GM23338 (cell line): ENCODE measurements at regions not wholly inside any gene's neighbourhood (a gene's known extent, or its start where the extent isn't known, plus 50 kb on each side); places are given as distances from the start of the nearest gene placed in this dataset.

Source experiments
- ATAC-seq: fragments of 200-7000 bp; cut with Tn5 transposase; 3 replicates; pipeline ENCODE4 v1.9.1; 2020
- DNase-seq: peaks from one replicate; pipeline ENCODE4 v3.0.0-alpha.2; 2015; ENCODE audit warnings: low spot score
- H2AFZ ChIP-seq: fragments of 200-600 bp; sonication (generic); 2 replicates; pipeline ENCODE4 v1.8.0; 2016; ENCODE audit warnings: antibody characterized with exemption, mild to moderate bottlenecking, moderate library complexity
- H3F3A ChIP-seq: fragments of 200-600 bp; sonication (generic); replicated peaks from 2 replicates; pipeline ENCODE4 v1.8.0; 2017; ENCODE audit warnings: antibody characterized with exemption, mixed run types, low read depth
- H3K27ac ChIP-seq: fragments of 200-600 bp; sonication (generic); 2 replicates; pipeline ENCODE4 v1.6.1; 2016; ENCODE audit warnings: low read depth
- H3K27me3 ChIP-seq: fragments of 200-600 bp; sonication (generic); 2 replicates; pipeline ENCODE4 v1.8.0; 2016; ENCODE audit warnings: mild to moderate bottlenecking, mixed run types, moderate library complexity; ENCODE audit not compliant: insufficient read depth
- H3K36me3 ChIP-seq: fragments of 200-600 bp; sonication (generic); 2 replicates; pipeline ENCODE4 v1.8.0; 2016; ENCODE audit warnings: mild to moderate bottlenecking; ENCODE audit not compliant: insufficient read depth
- H3K4me1 ChIP-seq: fragments of 200-600 bp; sonication (generic); 2 replicates; pipeline ENCODE4 v1.8.0; 2016; ENCODE audit warnings: mild to moderate bottlenecking, moderate library complexity; ENCODE audit not compliant: insufficient read depth
- H3K4me2 ChIP-seq: fragments of 200-600 bp; sonication (generic); 2 replicates; pipeline ENCODE4 v1.7.1; 2017; ENCODE audit warnings: mixed run types
- H3K4me3 ChIP-seq: fragments of 200-600 bp; sonication (generic); 2 replicates; pipeline ENCODE4 v1.6.1; 2016; ENCODE audit warnings: mixed run types
- H3K79me2 ChIP-seq: fragments of 200-600 bp; sonication (generic); replicated peaks from 2 replicates; pipeline ENCODE4 v1.8.0; 2017; ENCODE audit warnings: mild to moderate bottlenecking; ENCODE audit not compliant: insufficient read depth
- H3K9me2 ChIP-seq: fragments of 200-600 bp; sonication (generic); 2 replicates; pipeline ENCODE4 v1.8.0; 2017; ENCODE audit not compliant: insufficient read depth
- H4K20me1 ChIP-seq: fragments of 200-600 bp; sonication (generic); replicated peaks from 2 replicates; pipeline ENCODE4 v1.8.0; 2017; ENCODE audit warnings: mild to moderate bottlenecking; ENCODE audit not compliant: insufficient read depth
- H3K27ac Mint-ChIP-seq: 2 replicates; pipeline ENCODE4 v1.8.0; 2020; ENCODE audit warnings: inconsistent platforms, mild to moderate bottlenecking, moderate library complexity, mixed read lengths
- H3K27me3 Mint-ChIP-seq: 3 replicates; pipeline ENCODE4 v1.8.0; 2022; ENCODE audit warnings: low read depth, mild to moderate bottlenecking, moderate library complexity, mixed read lengths, inconsistent platforms; ENCODE audit not compliant: insufficient read depth, poor library complexity
- H3K36me3 Mint-ChIP-seq: 3 replicates; pipeline ENCODE4 v1.8.0; 2021; ENCODE audit warnings: low read depth, mild to moderate bottlenecking, inconsistent platforms, moderate library complexity, mixed read lengths
- H3K4me1 Mint-ChIP-seq: 3 replicates; pipeline ENCODE4 v1.8.0; 2020; ENCODE audit warnings: mild to moderate bottlenecking, inconsistent platforms, mixed read lengths
- H3K4me3 Mint-ChIP-seq: 3 replicates; pipeline ENCODE4 v1.8.0; 2021; ENCODE audit warnings: moderate library complexity, mild to moderate bottlenecking, inconsistent platforms, mixed read lengths
- H3K9me3 Mint-ChIP-seq: 3 replicates; pipeline ENCODE4 v1.8.0; 2020; ENCODE audit warnings: moderate library complexity, mild to moderate bottlenecking, inconsistent platforms, mixed read lengths
- CREB1 ChIP-seq: fragments of 250-450 bp; sonication (Bioruptor Pico); IDR thresholded peaks from 2 replicates; pipeline ENCODE4 v1.5.0; 2020; ENCODE audit warnings: low read depth, mild to moderate bottlenecking, moderate library complexity
- CTCF ChIP-seq, 2 experiments: fragments of 200-600 bp in 1 of 2; sonication (generic) in 1 of 2; conservative IDR thresholded peaks; 2 replicates each; pipeline versions ENCODE4 v1.5.1 to v1.6.1; 2016 to 2017; ENCODE audit warnings: antibody characterized with exemption in 2 of 2, low read depth in 2 of 2, mild to moderate bottlenecking in 2 of 2, moderate library complexity in 1 of 2
- ETS1 ChIP-seq: IDR thresholded peaks from 2 replicates; pipeline ENCODE4 v1.6.1; 2016; ENCODE audit warnings: antibody characterized with exemption
- EZH2 ChIP-seq: fragments of 200-600 bp; sonication (generic); IDR thresholded peaks from one replicate; pipeline ENCODE4 v1.8.0; 2017; ENCODE audit warnings: antibody characterized with exemption, mild to moderate bottlenecking, low read depth; ENCODE audit not compliant: unreplicated experiment
- EZH2phosphoT487 ChIP-seq: fragments of 200-600 bp; sonication (generic); IDR thresholded peaks from one replicate; pipeline ENCODE4 v1.8.1; 2018; ENCODE audit warnings: antibody characterized with exemption; ENCODE audit not compliant: unreplicated experiment
- JUNB ChIP-seq: IDR thresholded peaks from one replicate; pipeline ENCODE4 v1.6.1; 2016; ENCODE audit warnings: antibody characterized with exemption; ENCODE audit not compliant: unreplicated experiment
- NANOG ChIP-seq: IDR thresholded peaks from 2 replicates; pipeline ENCODE4 v1.6.1; 2016; ENCODE audit warnings: antibody characterized with exemption, borderline replicate concordance
- POLR2AphosphoS5 ChIP-seq: IDR thresholded peaks from 2 replicates; pipeline ENCODE4 v1.6.1; 2016; ENCODE audit warnings: antibody characterized with exemption, low read depth
- REST ChIP-seq: IDR thresholded peaks from one replicate; pipeline ENCODE4 v1.6.1; 2018; ENCODE audit warnings: antibody characterized with exemption; ENCODE audit not compliant: unreplicated experiment
- STAT1 ChIP-seq: IDR thresholded peaks from one replicate; pipeline ENCODE4 v1.6.1; 2016; ENCODE audit warnings: antibody characterized with exemption; ENCODE audit not compliant: unreplicated experiment
- ZNF114 ChIP-seq: fragments of 250-450 bp; sonication (Bioruptor Pico); IDR thresholded peaks from 2 replicates; pipeline ENCODE4 v1.5.0; 2020; ENCODE audit warnings: mild to moderate bottlenecking, moderate library complexity
- ZNF331 ChIP-seq: fragments of 250-450 bp; sonication (Bioruptor Pico); IDR thresholded peaks from 2 replicates; pipeline ENCODE4 v1.5.0; 2020; ENCODE audit warnings: low read depth, mild to moderate bottlenecking, moderate library complexity
- ZNF462 ChIP-seq: fragments of 250-450 bp; sonication (Bioruptor Pico); IDR thresholded peaks from 2 replicates; pipeline ENCODE4 v1.5.0; 2020; ENCODE audit warnings: mild to moderate bottlenecking, moderate library complexity

- H3K4me3 Mint-ChIP-seq = no peak overlapping the region
Observed at GRCh38 chr20:51204794-51205193, 181.9 kb upstream of the KCNG1 start.

More at GRCh38 chr20:51204794-51205193, 181.9 kb upstream of the KCNG1 start:
- Histone ChIP-seq H3K4me1 (no peaks in the 10 kb centered on the region), H3K36me3 (no peaks in the 10 kb centered on the region), H3K27me3 (no peaks in the 10 kb centered on the region), H3K27ac (no peak overlapping the region), H3F3A (no peaks in the 10 kb centered on the region), H3K9me2 (no peaks in the 10 kb centered on the region), H2AFZ (no peak overlapping the region), H3K4me3 (no peak overlapping the region), H3K79me2 (no peaks in the 10 kb centered on the region), H4K20me1 (no peaks in the 10 kb centered on the region), H3K4me2 (no peak overlapping the region)
- no peaks in the 10 kb centered on the region for H3K36me3 Mint-ChIP-seq
- TF ChIP-seq EZH2 = no peak
- no peak for TF ChIP-seq CTCF (conservative IDR thresholded peaks at IDR 0.05; ENCODE audit: low read depth in 2 of 2)
- TF ChIP-seq CREB1 (CRISPR knock-in tag) = no peak
- no peak for TF ChIP-seq JUNB
- TF ChIP-seq ZNF331 (CRISPR knock-in tag) = no peak
- TF ChIP-seq EZH2phosphoT487 = no peak
- TF ChIP-seq NANOG = no peak
- TF ChIP-seq STAT1 = no peak
- TF ChIP-seq ZNF462 (CRISPR knock-in tag) = no peak
- no peak for TF ChIP-seq POLR2AphosphoS5
- TF ChIP-seq ZNF114 (CRISPR knock-in tag) = no peak
- no peak for TF ChIP-seq ETS1
- TF ChIP-seq REST = no peak
- peaks cover 4% of the 10 kb centered on the region for H3K27me3 Mint-ChIP-seq
- ATAC-seq (no peak), DNase-seq (no peak)
- no peaks in the 10 kb centered on the region; the same call in 2 of the 3 replicates for H3K9me3 Mint-ChIP-seq
- 0 out of 3 replicates have a peak, but pooled peaks cover 2% of the 10 kb centered on the region for H3K4me1 Mint-ChIP-seq
- no peak overlapping the region for H3K27ac Mint-ChIP-seq
